HL-60 (cell line): ENCODE measurements at regions not wholly inside any gene's neighbourhood (a gene's known extent, or its start where the extent isn't known, plus 50 kb on each side); places are given as distances from the start of the nearest gene placed in this dataset.

Source experiments
- CTCF ChIP-seq: IDR thresholded peaks from one replicate; pipeline ENCODE4 v1.5.1; 2011; ENCODE audit warnings: low read length, control low read depth, inconsistent platforms; ENCODE audit not compliant: insufficient read depth
- GABPA ChIP-seq: IDR thresholded peaks from 2 replicates; pipeline ENCODE4 v1.6.1; 2012; ENCODE audit warnings: low read depth
- POLR2AphosphoS5 ChIP-seq: IDR thresholded peaks from 2 replicates; pipeline ENCODE4 v1.6.1; 2012; ENCODE audit warnings: low read depth
- SPI1 ChIP-seq: IDR thresholded peaks from 2 replicates; pipeline ENCODE4 v1.6.1; 2012; ENCODE audit warnings: low read depth, mild to moderate bottlenecking, borderline replicate concordance
- TF ChIP-seq, protein P1 (sequence below): IDR thresholded peaks from 2 replicates; pipeline ENCODE4 v1.6.1; 2012; ENCODE audit warnings: low read depth; ENCODE audit not compliant: insufficient replicate concordance

- TF ChIP-seq CTCF: no peak
- no peak for TF ChIP-seq POLR2AphosphoS5
- TF ChIP-seq, protein P1, sequence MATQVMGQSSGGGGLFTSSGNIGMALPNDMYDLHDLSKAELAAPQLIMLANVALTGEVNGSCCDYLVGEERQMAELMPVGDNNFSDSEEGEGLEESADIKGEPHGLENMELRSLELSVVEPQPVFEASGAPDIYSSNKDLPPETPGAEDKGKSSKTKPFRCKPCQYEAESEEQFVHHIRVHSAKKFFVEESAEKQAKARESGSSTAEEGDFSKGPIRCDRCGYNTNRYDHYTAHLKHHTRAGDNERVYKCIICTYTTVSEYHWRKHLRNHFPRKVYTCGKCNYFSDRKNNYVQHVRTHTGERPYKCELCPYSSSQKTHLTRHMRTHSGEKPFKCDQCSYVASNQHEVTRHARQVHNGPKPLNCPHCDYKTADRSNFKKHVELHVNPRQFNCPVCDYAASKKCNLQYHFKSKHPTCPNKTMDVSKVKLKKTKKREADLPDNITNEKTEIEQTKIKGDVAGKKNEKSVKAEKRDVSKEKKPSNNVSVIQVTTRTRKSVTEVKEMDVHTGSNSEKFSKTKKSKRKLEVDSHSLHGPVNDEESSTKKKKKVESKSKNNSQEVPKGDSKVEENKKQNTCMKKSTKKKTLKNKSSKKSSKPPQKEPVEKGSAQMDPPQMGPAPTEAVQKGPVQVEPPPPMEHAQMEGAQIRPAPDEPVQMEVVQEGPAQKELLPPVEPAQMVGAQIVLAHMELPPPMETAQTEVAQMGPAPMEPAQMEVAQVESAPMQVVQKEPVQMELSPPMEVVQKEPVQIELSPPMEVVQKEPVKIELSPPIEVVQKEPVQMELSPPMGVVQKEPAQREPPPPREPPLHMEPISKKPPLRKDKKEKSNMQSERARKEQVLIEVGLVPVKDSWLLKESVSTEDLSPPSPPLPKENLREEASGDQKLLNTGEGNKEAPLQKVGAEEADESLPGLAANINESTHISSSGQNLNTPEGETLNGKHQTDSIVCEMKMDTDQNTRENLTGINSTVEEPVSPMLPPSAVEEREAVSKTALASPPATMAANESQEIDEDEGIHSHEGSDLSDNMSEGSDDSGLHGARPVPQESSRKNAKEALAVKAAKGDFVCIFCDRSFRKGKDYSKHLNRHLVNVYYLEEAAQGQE: no peak
- no peak for TF ChIP-seq GABPA
- no peak for TF ChIP-seq SPI1
Measured at GRCh38 chr12:77727442-77728001, 103.2 kb upstream of the NAV3 start.
